Cardiac muscle cell (in vitro differentiated cells and primary cell): ENCODE measurements at regions not wholly inside any gene's neighbourhood (a gene's known extent, or its start where the extent isn't known, plus 50 kb on each side); places are given as distances from the start of the nearest gene placed in this dataset.

Source experiments
- DNase-seq, 2 donors: peaks; one replicate each; pipeline versions ENCODE4 v3.0.0 to v3.0.0-alpha.2; 2010 to 2017; ENCODE audit warnings: low read depth in 1 of 2, low spot score in 1 of 2
- H3K27ac ChIP-seq: fragments of 200-600 bp; sonication (generic); 2 replicates; pipeline ENCODE4 v1.5.1; 2016
- H3K27me3 ChIP-seq: fragments of 200-600 bp; sonication (generic); 2 replicates; pipeline ENCODE4 v1.6.0; 2016; ENCODE audit warnings: control low read depth
- H3K36me3 ChIP-seq: fragments of 200-600 bp; sonication (generic); 2 replicates; pipeline ENCODE4 v1.5.1; 2016; ENCODE audit warnings: control low read depth
- H3K4me1 ChIP-seq: fragments of 200-600 bp; sonication (generic); 2 replicates; pipeline ENCODE4 v1.8.1; 2017; ENCODE audit warnings: low read depth, mild to moderate bottlenecking, mixed run types
- H3K4me3 ChIP-seq: fragments of 200-600 bp; sonication (generic); 2 replicates; pipeline ENCODE4 v1.5.1; 2016; ENCODE audit warnings: mild to moderate bottlenecking
- H3K9me3 ChIP-seq: fragments of 200-600 bp; sonication (generic); 2 replicates; pipeline ENCODE4 v1.5.1; 2017; ENCODE audit warnings: low read depth, mild to moderate bottlenecking, control low read depth
- TF ChIP-seq, protein P1 (sequence below): IDR thresholded peaks from 2 replicates; pipeline ENCODE4 v1.5.1; 2012; ENCODE audit warnings: low read depth, mild to moderate bottlenecking, low read length

DNA sequence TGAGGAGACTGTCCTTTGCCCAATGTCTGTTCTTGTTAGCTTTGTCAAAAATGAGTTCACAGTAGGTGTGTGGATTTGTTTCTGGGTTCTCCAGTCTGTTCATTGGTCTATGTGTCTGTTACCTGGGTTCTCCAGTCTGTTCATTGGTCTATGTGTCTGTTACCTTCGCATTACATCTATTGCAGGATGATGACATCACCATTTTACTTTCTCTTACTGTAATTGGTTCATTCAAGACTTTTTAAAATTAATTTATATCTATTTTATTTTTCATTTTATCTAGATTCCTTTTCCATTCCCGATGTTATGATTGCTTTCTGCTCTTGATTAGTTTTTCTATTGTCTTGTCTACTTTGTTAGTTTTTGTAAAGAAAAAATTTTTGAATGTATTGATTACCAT is 615.5 kb downstream of the SOX5 start:
- Histone ChIP-seq H3K4me3 (no peak overlapping the region), H3K27me3 (no peaks in the 10 kb centered on the region), H3K9me3 (no peaks in the 10 kb centered on the region), H3K27ac (no peak overlapping the region), H3K4me1 (no peaks in the 10 kb centered on the region), H3K36me3 (no peaks in the 10 kb centered on the region)
- TF ChIP-seq, protein P1, sequence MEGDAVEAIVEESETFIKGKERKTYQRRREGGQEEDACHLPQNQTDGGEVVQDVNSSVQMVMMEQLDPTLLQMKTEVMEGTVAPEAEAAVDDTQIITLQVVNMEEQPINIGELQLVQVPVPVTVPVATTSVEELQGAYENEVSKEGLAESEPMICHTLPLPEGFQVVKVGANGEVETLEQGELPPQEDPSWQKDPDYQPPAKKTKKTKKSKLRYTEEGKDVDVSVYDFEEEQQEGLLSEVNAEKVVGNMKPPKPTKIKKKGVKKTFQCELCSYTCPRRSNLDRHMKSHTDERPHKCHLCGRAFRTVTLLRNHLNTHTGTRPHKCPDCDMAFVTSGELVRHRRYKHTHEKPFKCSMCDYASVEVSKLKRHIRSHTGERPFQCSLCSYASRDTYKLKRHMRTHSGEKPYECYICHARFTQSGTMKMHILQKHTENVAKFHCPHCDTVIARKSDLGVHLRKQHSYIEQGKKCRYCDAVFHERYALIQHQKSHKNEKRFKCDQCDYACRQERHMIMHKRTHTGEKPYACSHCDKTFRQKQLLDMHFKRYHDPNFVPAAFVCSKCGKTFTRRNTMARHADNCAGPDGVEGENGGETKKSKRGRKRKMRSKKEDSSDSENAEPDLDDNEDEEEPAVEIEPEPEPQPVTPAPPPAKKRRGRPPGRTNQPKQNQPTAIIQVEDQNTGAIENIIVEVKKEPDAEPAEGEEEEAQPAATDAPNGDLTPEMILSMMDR, result no peak
- no peak for DNase-seq

DNA sequence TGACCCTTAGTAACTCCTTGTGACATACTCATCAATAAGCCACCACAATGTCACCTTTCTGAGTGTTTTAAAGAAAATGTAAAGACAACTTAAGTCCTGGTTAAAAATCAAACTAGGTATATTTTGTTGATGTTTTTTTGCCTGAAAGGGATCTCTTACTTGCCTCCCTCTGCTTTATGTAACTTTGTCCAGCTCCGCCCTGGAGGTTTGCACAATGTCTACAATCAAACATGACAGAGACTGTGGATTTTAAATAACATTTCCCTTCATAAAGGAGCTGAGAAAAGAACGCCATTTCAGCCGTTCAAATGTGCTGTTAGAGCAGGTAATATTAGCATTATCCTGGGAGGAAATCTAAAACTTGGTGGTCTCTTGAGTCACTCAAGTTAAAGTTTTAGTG is 613.9 kb downstream of the SOX5 start:
- Histone ChIP-seq H3K4me3 (no peak overlapping the region), H3K36me3 (no peaks in the 10 kb centered on the region), H3K9me3 (no peaks in the 10 kb centered on the region), H3K4me1 (no peaks in the 10 kb centered on the region), H3K27me3 (no peaks in the 10 kb centered on the region), H3K27ac (no peak overlapping the region)
- TF ChIP-seq, protein P1, result no peak
- DNase-seq, result no peak

DNA sequence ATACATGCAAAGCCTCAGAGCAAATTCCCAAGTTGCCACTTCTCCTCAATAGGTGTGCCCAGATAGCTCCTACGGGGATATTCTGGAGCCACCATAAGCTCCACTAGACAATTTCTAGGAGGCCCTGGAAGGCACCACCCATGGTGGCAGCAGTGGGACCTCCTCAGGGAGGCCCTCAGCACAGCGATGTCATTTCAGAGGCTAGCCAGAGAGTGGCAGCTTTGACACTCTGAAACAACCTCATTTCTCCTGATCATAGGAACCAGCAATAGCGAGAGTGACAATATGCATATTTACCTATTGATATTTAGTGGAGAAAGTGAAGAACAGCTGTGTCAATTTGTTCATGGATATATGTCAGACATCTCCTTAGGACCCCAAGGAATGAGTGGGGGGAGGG is 612.3 kb downstream of the SOX5 start:
- TF ChIP-seq, protein P1, result no peak
- no peaks in the 10 kb centered on the region for H3K4me1 ChIP-seq
- H3K36me3 ChIP-seq, result no peaks in the 10 kb centered on the region
- H3K27ac ChIP-seq, result no peak overlapping the region
- H3K4me3 ChIP-seq, result no peak overlapping the region
- DNase-seq, result no peak
- H3K27me3 ChIP-seq, result no peaks in the 10 kb centered on the region
- H3K9me3 ChIP-seq, result no peaks in the 10 kb centered on the region

DNA sequence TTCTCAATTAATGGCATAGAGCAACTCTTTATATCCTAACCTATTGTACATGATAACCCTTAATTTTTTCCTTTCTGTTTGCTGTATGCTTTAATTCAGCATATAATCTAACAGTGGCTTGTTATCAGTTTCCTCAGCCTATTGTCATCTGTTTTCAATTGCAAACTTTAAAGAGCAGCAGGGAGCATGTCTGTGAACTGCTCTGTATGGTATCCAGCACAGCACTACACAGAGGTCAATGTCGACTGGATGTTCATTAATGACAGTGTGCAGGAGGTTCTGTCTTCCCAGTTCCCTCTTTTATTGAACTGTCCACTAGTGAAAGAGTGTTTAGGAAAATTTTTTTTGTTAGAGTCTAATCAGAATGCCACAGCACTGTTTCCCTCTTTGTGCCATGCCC is 609.1 kb downstream of the SOX5 start:
- TF ChIP-seq, protein P1, result no peak
- no peaks in the 10 kb centered on the region for H3K9me3 ChIP-seq
- H3K36me3 ChIP-seq, result no peaks in the 10 kb centered on the region
- H3K27me3 ChIP-seq, result no peaks in the 10 kb centered on the region
- no peak for DNase-seq
- H3K4me3 ChIP-seq, result no peak overlapping the region
- no peaks in the 10 kb centered on the region for H3K4me1 ChIP-seq
- H3K27ac ChIP-seq, result no peak overlapping the region

DNA sequence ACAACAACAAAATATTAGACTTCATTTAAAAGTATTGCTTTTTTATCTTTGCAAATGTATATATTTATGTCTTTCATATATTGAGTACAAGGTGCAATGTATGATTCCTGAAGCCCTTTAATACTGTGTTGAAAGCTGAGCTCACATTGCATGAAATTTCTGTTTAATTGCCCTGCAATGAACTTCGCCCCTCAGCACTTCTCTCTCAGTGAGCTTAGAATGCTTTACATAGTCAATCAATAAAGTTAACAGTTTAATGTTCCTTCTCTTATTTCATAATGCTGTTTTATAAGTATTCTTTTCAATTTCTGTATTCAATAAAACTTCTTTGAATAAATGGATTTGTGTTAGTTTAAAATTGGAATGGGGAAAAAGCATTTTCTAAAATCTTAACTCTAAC is 607.1 kb downstream of the SOX5 start:
- H3K4me3 ChIP-seq, result no peak overlapping the region
- H3K36me3 ChIP-seq, result no peaks in the 10 kb centered on the region
- H3K27ac ChIP-seq, result no peak overlapping the region
- no peaks in the 10 kb centered on the region for H3K4me1 ChIP-seq
- H3K9me3 ChIP-seq, result no peaks in the 10 kb centered on the region
- no peak for DNase-seq
- H3K27me3 ChIP-seq, result no peaks in the 10 kb centered on the region
- TF ChIP-seq, protein P1, result no peak

DNA sequence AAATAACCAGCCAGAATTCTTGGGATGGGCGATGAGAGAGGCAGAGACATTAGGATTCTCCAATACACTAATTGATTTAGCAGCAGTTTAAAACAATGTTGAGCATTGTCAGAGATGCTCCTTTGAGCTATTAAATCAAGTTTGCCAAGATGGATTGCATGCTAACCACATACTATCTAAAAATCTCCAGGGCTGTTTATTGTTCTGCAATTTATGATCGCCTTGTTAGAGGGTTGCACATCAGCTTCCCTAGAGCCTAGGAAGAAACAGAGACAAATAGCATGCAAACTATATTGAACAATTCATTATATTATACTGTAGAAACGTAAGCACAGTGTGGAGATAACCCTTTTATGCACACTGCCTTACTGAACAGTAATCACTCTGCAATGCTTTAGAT is 599.9 kb downstream of the SOX5 start:
- H3K27me3 ChIP-seq, result no peaks in the 10 kb centered on the region
- no peak overlapping the region for H3K4me3 ChIP-seq
- no peaks in the 10 kb centered on the region for H3K9me3 ChIP-seq
- no peaks in the 10 kb centered on the region for H3K4me1 ChIP-seq
- TF ChIP-seq, protein P1, result no peak
- H3K27ac ChIP-seq, result no peak overlapping the region
- no peaks in the 10 kb centered on the region for H3K36me3 ChIP-seq
- no peak for DNase-seq
